AG20443 (cell line): ENCODE measurements at regions not wholly inside any gene's neighbourhood (a gene's known extent, or its start where the extent isn't known, plus 50 kb on each side); places are given as distances from the start of the nearest gene placed in this dataset.

ENCODE experiments used
- DNase-seq: peaks from one replicate; pipeline ENCODE4 v3.0.0; 2012; ENCODE audit warnings: low spot score, mixed read lengths

GRCh38 chr2:18182861-18183260 is 304.4 kb downstream of the KCNS3 start:
- DNase-seq: no peak

- DNase-seq: no peak
These were observed 302.4 kb downstream of the KCNS3 start for GRCh38 chr2:18180912-18181311.

- DNase-seq: no peak
These were observed 301.7 kb downstream of the KCNS3 start for GRCh38 chr2:18180031-18180610.

GRCh38 chr2:18178736-18179349 is 300.4 kb downstream of the KCNS3 start:
- DNase-seq: peak; percentile 73

- no peak for DNase-seq
These were observed 298.3 kb downstream of the KCNS3 start for GRCh38 chr2:18176679-18177215.

- DNase-seq: no peak
These were observed 294.1 kb downstream of the KCNS3 start for GRCh38 chr2:18172607-18173006.

- DNase-seq: peak; percentile 69
These were observed 293.0 kb downstream of the KCNS3 start for GRCh38 chr2:18171191-18172139.

GRCh38 chr2:18170642-18171041 is 292.2 kb downstream of the KCNS3 start:
- DNase-seq: no peak

GRCh38 chr2:18169893-18170175 is 291.4 kb downstream of the KCNS3 start:
- no peak for DNase-seq

- DNase-seq: no peak
These were observed 290.8 kb downstream of the KCNS3 start for GRCh38 chr2:18169121-18169892.

GRCh38 chr2:18167871-18168270 is 289.4 kb downstream of the KCNS3 start:
- DNase-seq: no peak

GRCh38 chr2:18161681-18162080 is 283.2 kb downstream of the KCNS3 start:
- no peak for DNase-seq

- DNase-seq: no peak
These were observed 281.4 kb downstream of the KCNS3 start for GRCh38 chr2:18159896-18160295.

- DNase-seq: no peak
These were observed 278.0 kb downstream of the KCNS3 start for GRCh38 chr2:18156421-18156820.

GRCh38 chr2:18156002-18156401 is 277.5 kb downstream of the KCNS3 start:
- no peak for DNase-seq

GRCh38 chr2:18154812-18155211 is 276.3 kb downstream of the KCNS3 start:
- no peak for DNase-seq

- no peak for DNase-seq
These were observed 275.8 kb downstream of the KCNS3 start for GRCh38 chr2:18154259-18154658.

GRCh38 chr2:18153741-18154140 is 275.3 kb downstream of the KCNS3 start:
- no peak for DNase-seq

- no peak for DNase-seq
These were observed 272.8 kb downstream of the KCNS3 start for GRCh38 chr2:18151237-18151636.

GRCh38 chr2:18149660-18150246 is 271.3 kb downstream of the KCNS3 start:
- DNase-seq: peak; percentile 55

- DNase-seq: no peak
These were observed 258.5 kb downstream of the KCNS3 start for GRCh38 chr2:18136881-18137475.
